DMS53 (cell line): ENCODE measurements at regions not wholly inside any gene's neighbourhood (a gene's known extent, or its start where the extent isn't known, plus 50 kb on each side); places are given as distances from the start of the nearest gene placed in this dataset.

Experiments
- DNase-seq: peaks from one replicate; lab custom pipeline; 2025; lab: John Stamatoyannopoulos, UW

DNA sequence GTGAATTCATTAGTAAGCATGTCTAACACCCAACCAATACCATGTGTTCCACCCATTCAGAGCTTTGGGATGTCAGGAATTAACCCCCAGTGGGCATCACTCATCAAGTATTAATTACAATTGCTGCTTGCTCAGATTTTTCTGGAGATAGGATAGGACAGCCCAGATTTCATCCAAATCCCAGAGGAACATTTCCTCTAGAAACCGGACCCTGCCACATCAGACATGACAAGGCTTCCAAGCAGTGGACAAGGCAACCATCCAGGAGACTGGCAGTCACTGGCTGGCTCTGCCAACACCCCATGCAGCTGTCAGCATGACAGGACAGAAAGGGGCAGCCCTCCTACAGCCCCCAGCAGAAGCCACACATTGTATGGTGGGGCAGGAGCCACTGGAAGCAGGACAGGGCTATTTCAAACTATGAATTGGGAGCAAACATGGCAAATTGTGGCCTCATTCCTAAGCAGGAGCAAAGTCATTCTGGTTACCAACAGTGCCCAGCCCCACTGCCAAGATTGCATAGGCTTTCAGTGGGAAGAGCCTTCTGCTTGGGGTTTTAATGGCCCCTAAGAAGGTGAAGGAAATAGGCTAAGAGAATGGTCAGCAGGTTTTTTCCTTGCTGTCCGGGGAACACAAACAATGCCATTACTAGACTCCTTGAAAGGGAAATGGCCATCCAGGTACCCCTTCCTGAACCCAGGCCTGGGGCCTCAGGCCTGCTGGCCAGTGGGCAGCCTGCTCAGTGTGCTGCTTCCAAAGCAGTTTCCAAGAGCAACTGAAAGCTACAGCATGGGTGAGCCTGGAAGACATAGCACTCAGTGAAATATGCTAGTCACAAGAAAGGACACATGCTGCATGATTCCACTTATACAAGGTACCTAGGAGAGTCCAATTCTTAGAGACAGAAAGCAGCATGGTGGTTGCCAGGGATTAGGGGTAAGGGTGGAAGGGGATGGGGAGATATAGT, 294.7 kb upstream of the SLC30A5 start:
- DNase-seq = no peak

GRCh38 chr5:68802430-68802829, 291.4 kb upstream of the SLC30A5 start:
- DNase-seq = no peak

GRCh38 chr5:68803881-68804319, 289.9 kb upstream of the SLC30A5 start:
- no peak for DNase-seq

DNA sequence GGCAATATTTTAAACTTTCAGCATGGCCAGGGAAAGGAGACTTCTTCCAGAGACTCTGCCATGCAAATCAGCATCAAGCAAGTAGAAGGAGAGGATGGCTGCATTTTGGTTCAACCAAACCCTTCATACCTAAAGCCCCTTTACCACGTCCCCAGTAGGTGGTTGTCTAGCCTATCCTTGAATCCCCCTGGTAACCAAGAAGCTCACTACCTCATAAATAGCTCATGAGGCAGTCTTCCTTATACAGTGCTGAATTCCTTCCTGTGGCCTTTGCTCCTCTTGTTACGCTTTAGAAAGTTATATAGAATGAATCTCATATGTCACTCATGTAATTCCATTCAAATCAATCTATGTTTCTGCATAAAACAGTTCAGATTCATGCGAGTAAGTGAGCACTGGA, 289.5 kb upstream of the SLC30A5 start:
- DNase-seq = no peak

- no peak for DNase-seq
These were observed 288.4 kb upstream of the SLC30A5 start for GRCh38 chr5:68805444-68805843.

- DNase-seq = no peak
These were observed 276.2 kb upstream of the SLC30A5 start for GRCh38 chr5:68817632-68818031.

GRCh38 chr5:68818057-68818695, 275.6 kb upstream of the SLC30A5 start:
- no peak for DNase-seq

- DNase-seq = no peak
These were observed 274.9 kb upstream of the SLC30A5 start for GRCh38 chr5:68818870-68819269.

DNA sequence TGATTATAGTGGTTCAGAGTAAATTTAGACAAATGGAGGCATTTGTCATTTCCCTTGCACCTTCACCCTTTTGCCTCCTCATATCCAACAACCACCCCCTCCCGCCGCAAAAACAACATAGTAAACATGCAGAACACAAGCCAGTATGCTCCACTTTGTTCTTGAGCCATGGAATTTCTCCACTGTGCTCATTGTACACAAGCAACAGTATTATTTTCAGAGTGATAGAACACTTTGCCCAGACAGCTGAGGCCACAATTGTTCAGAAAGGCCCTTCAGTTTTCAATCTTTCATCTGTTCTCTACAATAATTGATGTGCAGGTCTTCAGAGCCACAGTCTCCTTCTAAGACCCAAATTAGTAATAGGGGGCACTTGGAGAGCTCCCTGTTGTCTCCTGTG, 272.8 kb upstream of the SLC30A5 start:
- DNase-seq = no peak

- no peak for DNase-seq
These were observed 271.0 kb upstream of the SLC30A5 start for GRCh38 chr5:68822796-68823195.

GRCh38 chr5:68823301-68823700, 270.5 kb upstream of the SLC30A5 start:
- DNase-seq = no peak

GRCh38 chr5:68830377-68830898, 263.4 kb upstream of the SLC30A5 start:
- DNase-seq = no peak

DNA sequence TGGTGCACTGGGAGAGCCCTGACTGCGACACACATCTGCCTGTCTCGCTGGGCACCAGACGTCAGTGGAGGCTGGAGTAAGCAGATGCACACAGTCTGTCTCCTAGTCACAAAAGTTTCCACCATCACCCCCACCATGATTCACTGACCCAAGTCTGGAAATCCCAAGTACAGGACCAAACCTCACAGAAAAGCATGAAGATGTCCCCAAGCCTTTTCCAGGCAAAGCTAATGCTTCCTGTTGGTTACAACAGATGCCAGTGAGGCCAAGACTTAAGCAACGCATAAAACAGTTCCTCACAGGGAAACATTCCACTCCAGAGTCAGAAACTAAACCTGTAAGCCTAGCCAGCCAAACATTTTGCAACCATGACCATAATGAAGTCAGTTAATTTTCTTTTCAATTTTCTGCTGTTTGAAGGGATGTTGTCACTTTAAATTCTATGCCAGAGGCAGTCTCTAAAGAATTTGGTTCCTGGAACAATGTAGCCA, 259.3 kb upstream of the SLC30A5 start:
- DNase-seq = no peak

GRCh38 chr5:68838157-68838718, 255.6 kb upstream of the SLC30A5 start:
- no peak for DNase-seq

DNA sequence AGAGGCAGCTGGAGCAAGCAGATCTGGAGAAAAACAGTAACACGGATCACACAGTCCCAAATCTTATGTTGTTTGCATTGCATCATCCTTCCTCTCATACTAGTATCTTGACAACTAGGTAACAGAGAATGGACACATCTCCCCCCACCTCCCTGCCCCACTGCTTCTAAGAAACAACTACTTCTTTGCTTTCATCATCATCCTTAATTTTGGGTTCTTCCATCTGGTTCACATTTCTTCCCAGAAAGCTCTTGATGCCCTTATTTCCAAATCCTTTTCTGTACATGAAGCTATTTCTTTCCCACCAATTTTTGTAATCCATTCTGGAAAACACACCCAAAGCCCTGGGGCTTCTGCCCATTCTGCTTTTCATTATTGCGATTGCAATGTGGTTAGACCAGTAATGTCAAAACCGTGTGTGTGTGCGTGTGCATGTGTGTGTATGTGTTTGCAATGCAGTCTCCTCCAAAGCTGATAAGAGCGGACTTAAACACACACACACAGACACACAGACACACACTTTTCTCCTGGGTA, 254.7 kb upstream of the SLC30A5 start:
- DNase-seq = no peak

- no peak for DNase-seq
These were observed 250.0 kb upstream of the SLC30A5 start for GRCh38 chr5:68843624-68844364.

DNA sequence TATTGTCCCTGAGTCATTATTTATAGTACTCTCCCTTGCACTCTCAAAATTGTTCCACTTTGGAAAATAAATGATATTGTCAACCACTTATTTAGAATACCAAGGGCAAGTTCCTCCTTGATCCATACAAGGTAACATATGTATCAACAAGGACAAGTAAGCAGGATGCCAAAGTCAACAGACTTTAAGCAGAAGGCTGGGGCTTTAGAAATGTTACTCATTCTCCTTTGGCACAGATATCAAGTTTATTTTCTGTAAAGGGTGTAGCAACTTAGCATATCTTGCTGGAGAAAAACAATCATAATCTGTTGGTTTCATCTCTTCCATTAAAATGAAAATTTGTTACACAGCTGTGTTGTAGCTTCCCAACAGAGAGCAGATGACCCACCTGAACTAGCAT, 248.7 kb upstream of the SLC30A5 start:
- DNase-seq = no peak

GRCh38 chr5:68846828-68847227, 247.0 kb upstream of the SLC30A5 start:
- no peak for DNase-seq

DNA sequence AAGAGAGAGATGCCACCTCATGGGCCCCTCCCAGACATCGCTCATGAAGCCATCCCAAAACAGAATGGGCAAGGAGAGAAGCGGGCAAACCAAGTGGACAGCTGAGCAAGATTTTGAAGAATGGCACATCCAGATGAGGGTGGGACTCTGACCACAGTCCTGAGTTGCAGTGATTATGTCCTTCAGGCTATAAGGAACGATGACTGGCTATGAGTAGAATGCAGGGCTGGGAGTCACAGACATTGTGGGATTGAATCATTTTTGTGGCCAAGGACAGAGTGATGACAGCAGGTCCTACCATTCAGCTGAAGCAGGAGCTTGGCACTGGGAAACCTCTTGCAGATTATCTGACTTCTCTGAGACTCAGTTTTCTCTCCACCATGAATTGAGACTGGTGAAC, 245.7 kb upstream of the SLC30A5 start:
- no peak for DNase-seq

DNA sequence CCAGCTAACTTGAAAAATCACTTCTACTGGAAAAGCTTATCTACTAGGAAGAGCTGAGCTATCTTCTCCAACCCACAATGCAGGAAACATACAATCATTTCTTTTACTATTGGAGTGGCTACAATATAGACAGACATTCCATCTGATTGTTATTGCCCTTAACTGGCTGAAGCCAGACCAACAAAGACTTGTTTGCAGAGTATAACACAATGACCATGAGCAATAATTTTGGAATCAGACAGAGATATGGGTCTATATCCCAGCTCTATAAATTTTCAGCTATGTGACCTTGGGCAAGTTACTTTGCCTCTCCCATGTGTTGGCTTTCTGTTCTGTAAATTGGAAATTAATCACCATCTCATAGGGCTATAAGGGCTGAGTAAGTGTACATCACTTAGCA, 244.7 kb upstream of the SLC30A5 start:
- DNase-seq = no peak

DNA sequence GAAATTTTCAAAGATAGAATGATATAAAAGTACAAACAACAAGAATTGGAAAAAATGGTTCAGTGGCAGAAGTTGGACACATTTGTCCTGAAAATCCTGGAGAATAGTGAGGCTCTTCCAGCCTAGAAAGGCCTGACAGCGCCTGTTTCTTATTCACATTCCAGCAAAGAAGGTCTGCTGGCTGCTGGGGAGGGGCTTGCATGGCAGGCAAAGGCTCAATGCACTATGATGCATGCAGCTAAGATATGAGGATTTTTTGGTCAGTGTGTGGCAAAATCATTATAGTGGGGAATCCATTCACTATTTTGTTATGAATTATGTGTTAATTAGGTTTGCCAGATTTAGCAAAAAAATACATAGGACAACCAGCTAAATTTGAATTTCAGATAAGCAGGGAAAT, 243.9 kb upstream of the SLC30A5 start:
- no peak for DNase-seq

DNA sequence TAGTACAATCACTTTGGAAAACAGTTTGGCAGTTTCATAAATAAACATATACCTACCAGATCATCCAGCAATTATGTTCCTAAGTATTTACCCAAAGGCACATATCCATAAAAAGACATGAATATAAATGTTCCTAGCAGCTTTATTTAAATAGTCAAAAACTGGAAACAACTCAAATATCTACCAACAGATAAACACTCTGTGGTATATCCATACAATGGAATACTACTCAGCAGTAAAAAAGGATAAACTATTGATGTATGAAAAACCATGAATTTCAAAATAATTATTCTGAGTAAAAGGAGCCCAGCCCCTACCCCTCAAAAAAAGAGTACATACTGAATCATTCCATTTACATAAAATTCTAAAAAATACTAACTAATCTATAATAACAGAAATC, 232.7 kb upstream of the SLC30A5 start:
- no peak for DNase-seq
